WTC11 (cell line): ENCODE measurements at regions not wholly inside any gene's neighbourhood (a gene's known extent, or its start where the extent isn't known, plus 50 kb on each side); places are given as distances from the start of the nearest gene placed in this dataset.

Source experiments
- ATAC-seq: fragments of 200-7000 bp; cut with Tn5 transposase; 2 replicates; pipeline ENCODE4 v1.10.0; 2021; ENCODE audit warnings: mild to moderate bottlenecking, moderate library complexity
- CTCF ChIA-PET: fragments of 300-600 bp; sonication (Branson Sonifier 250); formaldehyde crosslinking; loops from one replicate; lab custom pipeline; 2021; ENCODE audit warnings: antibody characterized with exemption; lab: Charles Lee
- POLR2A ChIA-PET: fragments of 350-600 bp; sonication (Branson Sonifier 250); formaldehyde crosslinking; loops from one replicate; lab custom pipeline; 2021; ENCODE audit warnings: antibody characterized with exemption; lab: Charles Lee
- DNase-seq: peaks from one replicate; pipeline ENCODE4 v3.0.0; 2021; ENCODE audit warnings: low spot score
- H3K27ac Mint-ChIP-seq: 2 replicates; pipeline ENCODE4 v1.8.0; 2021; ENCODE audit warnings: mixed read lengths
- H3K27me3 Mint-ChIP-seq: 2 replicates; pipeline ENCODE4 v1.8.0; 2021; ENCODE audit warnings: low read depth, mild to moderate bottlenecking, moderate library complexity, mixed read lengths
- H3K36me3 Mint-ChIP-seq: 2 replicates; pipeline ENCODE4 v1.8.0; 2021; ENCODE audit warnings: mixed read lengths
- H3K4me1 Mint-ChIP-seq: 2 replicates; pipeline ENCODE4 v1.8.0; 2022; ENCODE audit warnings: mixed read lengths
- H3K4me3 Mint-ChIP-seq: 2 replicates; pipeline ENCODE4 v1.8.0; 2021; ENCODE audit warnings: mild to moderate bottlenecking, moderate library complexity, mixed read lengths
- H3K9me3 Mint-ChIP-seq: 2 replicates; pipeline ENCODE4 v1.8.0; 2021; ENCODE audit warnings: mixed read lengths
- ARID4B ChIP-seq: sonication (generic); formaldehyde crosslinking; IDR thresholded peaks from 2 replicates; pipeline ENCODE4 v1.8.0; 2023; ENCODE audit warnings: missing genetic modification reagents, mild to moderate bottlenecking, borderline replicate concordance
- ATF6 ChIP-seq: sonication (generic); formaldehyde crosslinking; IDR thresholded peaks from 2 replicates; pipeline ENCODE4 v1.8.1; 2023; ENCODE audit warnings: mild to moderate bottlenecking, missing genetic modification reagents
- CDX4 ChIP-seq: fragments of 250-450 bp; sonication (Bioruptor Pico); IDR thresholded peaks from 2 replicates; pipeline ENCODE4 v1.9.0; 2021; ENCODE audit warnings: moderate library complexity, mild to moderate bottlenecking, inconsistent platforms, borderline replicate concordance
- E2F1 ChIP-seq: sonication (generic); formaldehyde crosslinking; IDR thresholded peaks from 2 replicates; pipeline ENCODE4 v1.8.0; 2022; ENCODE audit warnings: mild to moderate bottlenecking, missing genetic modification reagents
- E2F5 ChIP-seq: sonication (generic); formaldehyde crosslinking; IDR thresholded peaks from 2 replicates; pipeline ENCODE4 v1.8.1; 2022; ENCODE audit warnings: mild to moderate bottlenecking, moderate library complexity, missing genetic modification reagents
- EMX1 ChIP-seq: fragments of 250-450 bp; sonication (Bioruptor Pico); IDR thresholded peaks from 2 replicates; pipeline ENCODE4 v1.8.0; 2021; ENCODE audit warnings: mild to moderate bottlenecking
- ETV6 ChIP-seq: sonication (generic); formaldehyde crosslinking; IDR thresholded peaks from 2 replicates; pipeline ENCODE4 v1.8.1; 2022; ENCODE audit warnings: mild to moderate bottlenecking, missing genetic modification reagents
- FOXK1 ChIP-seq: sonication (generic); formaldehyde crosslinking; IDR thresholded peaks from 2 replicates; pipeline ENCODE4 v1.8.0; 2022; ENCODE audit warnings: mild to moderate bottlenecking, moderate library complexity, missing genetic modification reagents
- HMGXB4 ChIP-seq: sonication (generic); formaldehyde crosslinking; IDR thresholded peaks from 2 replicates; pipeline ENCODE4 v1.8.1; 2023; ENCODE audit warnings: mild to moderate bottlenecking, moderate library complexity, missing genetic modification reagents
- IRF2 ChIP-seq: sonication (generic); formaldehyde crosslinking; IDR thresholded peaks from 2 replicates; pipeline ENCODE4 v1.8.0; 2022; ENCODE audit warnings: low read depth, missing genetic modification reagents, borderline replicate concordance
- MXD4 ChIP-seq: fragments of 250-450 bp; sonication (Bioruptor Pico); IDR thresholded peaks from 2 replicates; pipeline ENCODE4 v1.8.0; 2021; ENCODE audit warnings: mild to moderate bottlenecking, moderate library complexity, borderline replicate concordance
- MYBL2 ChIP-seq: sonication (generic); formaldehyde crosslinking; IDR thresholded peaks from 2 replicates; pipeline ENCODE4 v1.8.1; 2023; ENCODE audit warnings: mild to moderate bottlenecking, moderate library complexity, missing genetic modification reagents
- NR1H2 ChIP-seq: sonication (generic); formaldehyde crosslinking; IDR thresholded peaks from 2 replicates; pipeline ENCODE4 v1.9.0; 2021; ENCODE audit warnings: mild to moderate bottlenecking, moderate library complexity, missing genetic modification reagents
- NR3C1 ChIP-seq: sonication (generic); formaldehyde crosslinking; conservative IDR thresholded peaks from 2 replicates; pipeline ENCODE4 v1.8.1; 2023; ENCODE audit warnings: low read depth, mild to moderate bottlenecking, missing genetic modification reagents
- PRDM15 ChIP-seq: sonication (generic); formaldehyde crosslinking; IDR thresholded peaks from 2 replicates; pipeline ENCODE4 v1.8.0; 2022; ENCODE audit warnings: missing genetic modification reagents
- TEAD4 ChIP-seq: sonication (generic); formaldehyde crosslinking; IDR thresholded peaks from 2 replicates; pipeline ENCODE4 v1.8.0; 2022; ENCODE audit warnings: mild to moderate bottlenecking, missing genetic modification reagents
- USF2 ChIP-seq: sonication (generic); formaldehyde crosslinking; IDR thresholded peaks from 2 replicates; pipeline ENCODE4 v1.8.1; 2023; ENCODE audit warnings: mild to moderate bottlenecking, missing genetic modification reagents, moderate library complexity
- ZNF121 ChIP-seq: sonication (generic); formaldehyde crosslinking; IDR thresholded peaks from 2 replicates; pipeline ENCODE4 v1.8.0; 2023; ENCODE audit warnings: missing genetic modification reagents
- ZNF317 ChIP-seq: sonication (generic); formaldehyde crosslinking; IDR thresholded peaks from 2 replicates; pipeline ENCODE4 v1.8.1; 2023; ENCODE audit warnings: low read depth, mild to moderate bottlenecking, moderate library complexity, missing genetic modification reagents, borderline replicate concordance

GRCh38 chr1:185418472-185418871 is 101.4 kb upstream of the IVNS1ABP start:
- Mint-ChIP-seq H3K27me3 (no peaks in the 10 kb centered on the region), H3K36me3 (no peaks in the 10 kb centered on the region), H3K9me3 (no peaks in the 10 kb centered on the region), H3K4me3 (no peak overlapping the region), H3K4me1 (no peaks in the 10 kb centered on the region), H3K27ac (no peak overlapping the region)
- no peak for TF ChIP-seq HMGXB4 (CRISPR knock-in tag)
- no peak for TF ChIP-seq USF2
- TF ChIP-seq NR3C1 (CRISPR knock-in tag) = no peak
- no peak for TF ChIP-seq MYBL2 (CRISPR knock-in tag)
- TF ChIP-seq E2F1 (CRISPR knock-in tag) = no peak
- no peak for TF ChIP-seq ZNF317 (CRISPR knock-in tag)
- TF ChIP-seq ARID4B (CRISPR knock-in tag) = no peak
- TF ChIP-seq NR1H2 (CRISPR knock-in tag) = no peak
- TF ChIP-seq PRDM15 (CRISPR knock-in tag) = no peak
- no peak for TF ChIP-seq TEAD4 (CRISPR knock-in tag)
- TF ChIP-seq EMX1 = no peak
- no peak for TF ChIP-seq FOXK1 (CRISPR knock-in tag)
- DNase-seq = no peak
- no peak for ATAC-seq
- ChIA-PET CTCF (no interaction called here), POLR2A (no interaction called here)

- no peaks in the 10 kb centered on the region for H3K27me3 Mint-ChIP-seq
- H3K27ac Mint-ChIP-seq = no peak overlapping the region
- no peak overlapping the region for H3K4me3 Mint-ChIP-seq
- no peak for ATAC-seq
- ChIA-PET CTCF (no interaction called here), POLR2A (no interaction called here)
- peaks cover 6% of the 10 kb centered on the region for H3K9me3 Mint-ChIP-seq
- peaks cover 1% of the 10 kb centered on the region for H3K36me3 Mint-ChIP-seq
- DNase-seq = no peak
- peaks cover 7% of the 10 kb centered on the region; the same call in 1 of the 2 replicates for H3K4me1 Mint-ChIP-seq
- no peak for TF ChIP-seq IRF2 (CRISPR knock-in tag)
- no peak for TF ChIP-seq E2F5
- TF ChIP-seq NR3C1 (CRISPR knock-in tag) = no peak
- no peak for TF ChIP-seq CDX4 (CRISPR knock-in tag)
- no peak for TF ChIP-seq ZNF121
- TF ChIP-seq MXD4 (CRISPR knock-in tag) = no peak
- no peak for TF ChIP-seq ETV6 (CRISPR knock-in tag)
- no peak for TF ChIP-seq ATF6 (CRISPR knock-in tag)
Observed at GRCh38 chr1:185412385-185413087, 95.5 kb upstream of the IVNS1ABP start.
